ENCODE measurements at regions not wholly inside any gene's neighbourhood (a gene's known extent, or its start where the extent isn't known, plus 50 kb on each side); places are given as distances from the start of the nearest gene placed in this dataset.

GRCh38 chr14:34283590-34283989 is 178.4 kb downstream of the SPTSSA start:
- TF ChIP-seq CTCF (IDR thresholded peaks at IDR 0.05; ENCODE audit: extremely low read depth in 1 of 2, insufficient read depth in 1 of 2, low read depth in 1 of 2, low read length in 2 of 2) (no peak), EZH2 (IDR thresholded peaks at IDR 0.05; ENCODE audit: borderline replicate concordance, low read depth, low read length, severe bottlenecking) (no peak), POLR2A (IDR thresholded peaks at IDR 0.05; ENCODE audit: low read depth, low read length) (no peak), MYC (IDR thresholded peaks at IDR 0.05; ENCODE audit: low read depth, low read length) (no peak), GATA2 (IDR thresholded peaks at IDR 0.05; ENCODE audit: insufficient read depth, insufficient read length, low read depth, low read length) (no peak), POLR2AphosphoS5 (IDR thresholded peaks at IDR 0.05; ENCODE audit: insufficient read depth, low read depth, low read length) (no peak), FOS (IDR thresholded peaks at IDR 0.05; ENCODE audit: borderline replicate concordance, insufficient read depth, low read length) (no peak), MAX (IDR thresholded peaks at IDR 0.05; ENCODE audit: insufficient read depth, insufficient read length) (no peak)

Data from endothelial cell of umbilical vein (primary cell).